ENCODE measurements at regions not wholly inside any gene's neighbourhood (a gene's known extent, or its start where the extent isn't known, plus 50 kb on each side); places are given as distances from the start of the nearest gene placed in this dataset.

- DNase-seq (ENCODE audit: low spot score) (no peak), ATAC-seq (ENCODE audit: insufficient number of reproducible peaks, low FRiP score, low read depth) (no peak)
- Histone ChIP-seq H3K27me3 (replicated peaks; ENCODE audit: insufficient read depth) (no peaks in the 10 kb centered on the region), H3K4me1 (ENCODE audit: control insufficient read depth in 1 of 2, low read depth in 2 of 2) (no peaks in the 10 kb centered on the region), H3K36me3 (no peaks in the 10 kb centered on the region), H3K4me3 (no peak overlapping the region), H3K27ac (no peak overlapping the region), H3K9me3 (no peaks in the 10 kb centered on the region)
- TF ChIP-seq, protein P1, sequence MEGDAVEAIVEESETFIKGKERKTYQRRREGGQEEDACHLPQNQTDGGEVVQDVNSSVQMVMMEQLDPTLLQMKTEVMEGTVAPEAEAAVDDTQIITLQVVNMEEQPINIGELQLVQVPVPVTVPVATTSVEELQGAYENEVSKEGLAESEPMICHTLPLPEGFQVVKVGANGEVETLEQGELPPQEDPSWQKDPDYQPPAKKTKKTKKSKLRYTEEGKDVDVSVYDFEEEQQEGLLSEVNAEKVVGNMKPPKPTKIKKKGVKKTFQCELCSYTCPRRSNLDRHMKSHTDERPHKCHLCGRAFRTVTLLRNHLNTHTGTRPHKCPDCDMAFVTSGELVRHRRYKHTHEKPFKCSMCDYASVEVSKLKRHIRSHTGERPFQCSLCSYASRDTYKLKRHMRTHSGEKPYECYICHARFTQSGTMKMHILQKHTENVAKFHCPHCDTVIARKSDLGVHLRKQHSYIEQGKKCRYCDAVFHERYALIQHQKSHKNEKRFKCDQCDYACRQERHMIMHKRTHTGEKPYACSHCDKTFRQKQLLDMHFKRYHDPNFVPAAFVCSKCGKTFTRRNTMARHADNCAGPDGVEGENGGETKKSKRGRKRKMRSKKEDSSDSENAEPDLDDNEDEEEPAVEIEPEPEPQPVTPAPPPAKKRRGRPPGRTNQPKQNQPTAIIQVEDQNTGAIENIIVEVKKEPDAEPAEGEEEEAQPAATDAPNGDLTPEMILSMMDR (IDR thresholded peaks at IDR 0.05): no peak
Measured at GRCh38 chrX:54615109-54615508, 85.1 kb downstream of the GNL3L start.

GRCh38 chrX:54633641-54634040, 103.6 kb downstream of the GNL3L start:
- TF ChIP-seq, protein P1 (IDR thresholded peaks at IDR 0.05): no peak
- no peaks in the 10 kb centered on the region for H3K9me3 ChIP-seq
- no peak for ATAC-seq (ENCODE audit: insufficient number of reproducible peaks, low FRiP score, low read depth)
- no peaks in the 10 kb centered on the region for H3K4me1 ChIP-seq (ENCODE audit: control insufficient read depth in 1 of 2, low read depth in 2 of 2)
- no peak overlapping the region for H3K27ac ChIP-seq
- no peak overlapping the region for H3K4me3 ChIP-seq
- DNase-seq (ENCODE audit: low spot score): no peak
- no peaks in the 10 kb centered on the region for H3K36me3 ChIP-seq
- H3K27me3 ChIP-seq (replicated peaks; ENCODE audit: insufficient read depth): no peaks in the 10 kb centered on the region

GRCh38 chrX:54639018-54639345, 109.0 kb downstream of the GNL3L start:
- H3K4me3 ChIP-seq: peak overlapping the region; percentile 73

GRCh38 chrX:54639346-54640102, 109.5 kb downstream of the GNL3L start:
- Histone ChIP-seq H3K27ac (peak overlapping the region; percentile 86 to 89), H3K9me3 (no peaks in the 10 kb centered on the region), H3K36me3 (no peaks in the 10 kb centered on the region), H3K4me1 (ENCODE audit: control insufficient read depth in 1 of 2, low read depth in 2 of 2) (no peaks in the 10 kb centered on the region), H3K27me3 (replicated peaks; ENCODE audit: insufficient read depth) (no peaks in the 10 kb centered on the region), H3K4me3 (peak overlapping the region; percentile 73)
- TF ChIP-seq, protein P1 (IDR thresholded peaks at IDR 0.05): peak; percentile 64
- DNase-seq (ENCODE audit: low spot score) (peak; percentile 83), ATAC-seq (ENCODE audit: insufficient number of reproducible peaks, low FRiP score, low read depth) (peak; percentile 96)

More at GRCh38 chrX:54639018-54639345, 109.0 kb downstream of the GNL3L start:
- Histone ChIP-seq H3K9me3 (no peaks in the 10 kb centered on the region), H3K27ac (peak overlapping the region; percentile 86 to 89), H3K36me3 (no peaks in the 10 kb centered on the region), H3K4me1 (ENCODE audit: control insufficient read depth in 1 of 2, low read depth in 2 of 2) (no peaks in the 10 kb centered on the region), H3K27me3 (replicated peaks; ENCODE audit: insufficient read depth) (no peaks in the 10 kb centered on the region)
- DNase-seq (ENCODE audit: low spot score) (no peak), ATAC-seq (ENCODE audit: insufficient number of reproducible peaks, low FRiP score, low read depth) (no peak)
- TF ChIP-seq, protein P1 (IDR thresholded peaks at IDR 0.05): no peak

DNA sequence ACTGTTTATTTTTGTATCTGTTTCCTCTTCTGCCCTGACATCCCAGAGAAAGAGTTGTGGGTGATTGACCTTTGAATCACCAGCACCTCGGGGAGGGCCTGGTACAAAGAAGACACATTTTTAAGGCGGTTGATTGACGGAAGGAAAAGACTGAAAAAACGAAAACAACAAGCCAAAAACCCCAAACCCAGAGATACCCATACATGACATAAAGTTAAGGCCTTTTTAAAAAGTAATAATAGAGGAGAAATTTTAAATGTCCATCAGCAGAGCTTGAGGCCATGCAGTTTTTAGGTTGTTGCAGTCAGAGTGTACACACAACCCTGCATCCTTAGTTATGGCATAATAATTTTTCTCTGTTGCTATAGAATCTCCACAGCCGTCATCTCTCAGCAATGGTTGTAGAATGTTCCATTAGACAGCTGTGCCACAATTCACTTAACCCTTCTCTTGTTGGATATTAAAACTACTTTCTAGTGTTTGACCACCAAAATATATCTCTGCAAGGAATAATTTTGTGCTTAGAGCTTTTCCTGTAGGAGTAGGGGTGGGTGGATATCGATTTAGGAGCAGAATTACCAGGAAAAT, 110.2 kb downstream of the GNL3L start:
- Histone ChIP-seq H3K27ac (peak overlapping the region; percentile 86 to 89), H3K9me3 (no peaks in the 10 kb centered on the region), H3K36me3 (no peaks in the 10 kb centered on the region), H3K4me3 (peak overlapping the region; percentile 73), H3K27me3 (replicated peaks; ENCODE audit: insufficient read depth) (no peaks in the 10 kb centered on the region), H3K4me1 (ENCODE audit: control insufficient read depth in 1 of 2, low read depth in 2 of 2) (no peaks in the 10 kb centered on the region)
- no peak for ATAC-seq (ENCODE audit: insufficient number of reproducible peaks, low FRiP score, low read depth)
- DNase-seq (ENCODE audit: low spot score): no peak
- TF ChIP-seq, protein P1 (IDR thresholded peaks at IDR 0.05): no peak
